CD4-positive, alpha-beta T cell treated with Interferon alpha-2 for 1 hour (primary cell): ENCODE measurements at regions not wholly inside any gene's neighbourhood (a gene's known extent, or its start where the extent isn't known, plus 50 kb on each side); places are given as distances from the start of the nearest gene placed in this dataset.

Source experiments
- DNase-seq, 2 donors: peaks; one replicate each; pipeline ENCODE4 v3.0.0-alpha.2; 2020 to 2022

DNA sequence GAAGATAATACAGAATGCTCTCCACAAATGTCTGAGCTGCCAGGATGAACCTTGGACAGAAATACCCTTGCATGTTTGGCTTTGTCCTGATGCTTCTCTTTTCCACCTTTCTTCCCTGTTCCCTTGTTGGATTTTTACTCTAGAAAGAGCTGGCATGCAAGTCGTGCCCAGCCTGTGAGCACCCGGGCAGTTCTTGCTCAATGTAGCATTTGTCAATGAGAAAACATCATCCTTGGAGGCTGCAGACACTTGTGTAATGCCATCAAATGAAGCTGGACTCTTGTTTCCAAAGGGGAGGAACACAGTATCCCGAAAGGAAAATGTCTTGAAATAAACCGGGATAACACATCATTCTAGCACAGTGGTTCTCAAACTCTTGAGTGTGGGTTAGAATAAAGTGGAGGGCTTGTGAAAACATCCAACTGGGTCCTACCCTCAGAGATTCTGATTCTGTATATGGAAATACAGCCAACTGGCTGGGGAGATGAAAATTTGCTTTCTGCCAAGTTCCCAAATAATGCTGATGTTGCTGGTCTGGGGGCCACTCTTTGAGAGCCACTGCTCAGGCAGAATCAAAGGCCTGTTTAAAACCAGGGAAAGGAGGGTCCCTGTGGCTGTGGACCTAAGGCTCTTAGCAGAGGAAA, 237.2 kb downstream of the SPATA18 start:
- DNase-seq: no peak

DNA sequence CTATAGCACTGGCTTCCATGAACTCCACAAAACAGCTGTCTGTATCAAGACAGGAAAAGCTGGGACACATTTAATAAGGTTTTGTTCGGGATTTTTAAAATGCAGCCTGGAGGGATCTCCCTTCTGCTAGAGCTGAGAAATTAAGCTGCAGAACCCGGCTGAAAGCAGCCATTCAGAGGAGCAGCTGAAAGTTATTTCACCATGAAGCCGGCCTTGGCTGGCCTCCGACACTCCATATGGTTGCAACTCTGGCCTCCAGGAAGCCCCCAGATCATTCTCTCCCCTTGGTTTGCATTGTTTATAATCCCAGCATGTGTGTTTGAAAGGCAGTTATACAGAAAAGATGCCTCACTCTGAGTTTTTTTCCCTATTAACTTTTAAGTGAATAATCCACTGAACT, 239.4 kb downstream of the SPATA18 start:
- DNase-seq: no peak

DNA sequence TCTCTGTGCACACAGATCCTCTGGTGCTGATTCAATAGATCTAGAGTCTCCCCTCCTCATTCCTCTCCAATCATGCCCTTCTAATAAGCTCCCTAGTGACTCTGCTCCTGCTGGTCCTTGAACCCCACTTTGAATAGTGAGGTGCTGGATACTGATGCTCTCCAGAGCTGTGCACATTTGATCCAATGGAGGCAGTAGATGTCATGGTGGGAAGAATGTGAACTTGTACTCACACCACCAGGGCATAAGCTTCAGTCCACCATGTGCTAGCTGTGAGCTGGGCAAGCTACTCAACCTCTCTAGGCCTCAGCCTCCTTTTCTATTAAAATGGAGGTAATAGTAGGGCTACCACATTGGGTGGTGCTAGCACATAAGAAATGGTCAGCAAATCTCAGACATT, 241.1 kb downstream of the SPATA18 start:
- no peak for DNase-seq

DNA sequence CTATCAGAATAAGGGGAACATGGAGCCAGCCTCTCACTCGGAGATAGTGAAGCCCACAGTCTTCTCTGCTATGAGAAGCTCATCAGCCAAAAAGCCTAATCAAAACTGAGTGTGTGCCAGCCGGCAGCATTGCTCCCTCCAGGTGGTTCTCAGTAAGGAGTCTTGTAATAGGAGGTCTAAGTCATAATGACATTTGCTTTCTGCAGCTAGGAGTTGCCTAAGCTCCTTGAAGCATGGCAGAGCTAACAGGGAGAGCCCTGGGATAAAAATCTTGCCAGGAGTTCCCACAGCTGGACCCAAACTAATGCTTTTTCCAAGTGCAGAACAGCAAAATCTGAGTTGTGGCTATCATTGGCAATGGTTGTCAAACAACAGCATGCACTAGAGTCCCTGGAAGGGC, 245.2 kb downstream of the SPATA18 start:
- DNase-seq: no peak

DNA sequence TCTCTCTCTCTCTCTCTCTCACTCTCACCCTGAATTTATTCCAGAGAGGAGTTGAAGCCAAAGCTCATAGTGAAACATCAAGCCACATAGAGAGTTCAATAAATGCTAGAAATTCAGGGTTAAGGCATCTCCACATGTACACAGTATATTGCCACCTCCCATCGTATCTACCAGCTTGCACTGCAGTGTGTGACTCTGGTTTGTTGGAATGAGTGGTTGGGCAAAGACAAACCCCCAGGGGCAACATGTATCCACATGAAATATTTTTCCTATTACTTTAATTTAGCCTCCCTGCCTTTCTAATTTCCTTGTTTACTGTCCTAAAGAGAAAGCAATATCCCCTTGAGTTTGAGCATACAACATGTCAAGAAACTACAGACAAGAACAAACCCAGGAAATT, 247.3 kb downstream of the SPATA18 start:
- no peak for DNase-seq

DNA sequence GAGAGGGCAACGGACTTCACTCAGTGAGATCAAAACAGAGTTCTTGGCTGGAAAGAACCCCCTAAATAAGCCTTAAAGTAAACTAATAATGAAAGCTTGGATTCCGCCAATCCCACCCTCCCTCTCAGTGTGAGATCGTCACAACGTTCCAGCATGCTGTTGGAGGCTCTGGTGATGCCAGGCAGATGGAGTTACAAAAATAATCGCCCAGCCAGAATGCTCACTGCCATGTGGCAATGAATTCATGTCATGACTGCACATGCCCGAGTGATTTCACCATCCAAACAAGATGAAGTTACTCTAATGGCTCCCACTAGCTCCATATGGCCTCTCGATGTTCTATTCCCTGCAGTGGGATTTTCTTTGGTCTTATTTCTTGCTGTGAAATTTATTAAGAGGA, 248.0 kb downstream of the SPATA18 start:
- no peak for DNase-seq

DNA sequence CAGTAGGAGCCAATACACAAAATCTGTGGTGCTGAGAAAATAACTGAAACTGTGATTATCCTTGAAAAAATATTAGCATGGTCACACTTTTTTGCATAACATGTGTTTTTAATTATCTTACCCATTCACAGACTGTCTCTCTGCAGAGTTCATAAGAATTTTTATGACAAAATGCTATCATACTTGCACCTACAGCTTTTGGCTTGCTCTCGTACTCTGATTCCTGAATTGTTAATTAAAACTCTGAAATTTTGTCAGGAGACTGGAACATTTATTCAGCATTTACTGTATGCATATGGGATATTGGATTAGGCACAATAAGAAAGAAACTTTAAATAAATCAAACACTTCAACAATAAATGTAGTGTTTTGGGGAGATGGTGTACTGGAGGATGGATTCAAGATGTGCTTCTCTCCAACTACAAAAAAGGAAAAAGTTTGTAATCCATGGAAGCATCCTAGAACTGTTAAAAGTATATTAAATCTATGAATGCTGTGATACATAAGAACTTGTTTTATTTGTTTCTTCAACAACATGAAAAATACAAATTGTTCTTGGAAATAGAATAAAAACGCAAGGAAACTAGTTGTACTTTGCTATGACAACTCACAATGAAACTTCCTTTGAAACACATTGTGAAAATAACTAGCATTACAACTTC, 260.5 kb downstream of the SPATA18 start:
- no peak for DNase-seq

DNA sequence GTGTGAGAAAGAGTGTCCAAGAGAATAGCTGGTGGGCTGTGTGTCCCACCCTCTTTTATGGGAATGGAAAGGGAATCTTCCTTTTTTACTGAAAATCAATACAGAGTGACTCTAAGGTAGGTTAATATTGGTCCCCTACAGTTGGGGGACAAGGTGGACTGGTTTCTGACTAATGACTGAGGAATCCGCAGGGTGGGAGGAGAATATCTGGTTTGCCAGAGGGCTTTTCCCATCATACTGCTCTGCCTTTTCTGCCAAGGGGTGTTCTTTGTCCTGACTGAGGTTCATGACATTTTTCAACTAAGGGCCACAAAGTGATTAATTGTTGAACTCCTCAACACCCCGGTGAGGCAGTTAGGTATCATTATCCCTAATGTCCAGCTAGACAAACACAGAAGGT, 261.6 kb downstream of the SPATA18 start:
- no peak for DNase-seq

DNA sequence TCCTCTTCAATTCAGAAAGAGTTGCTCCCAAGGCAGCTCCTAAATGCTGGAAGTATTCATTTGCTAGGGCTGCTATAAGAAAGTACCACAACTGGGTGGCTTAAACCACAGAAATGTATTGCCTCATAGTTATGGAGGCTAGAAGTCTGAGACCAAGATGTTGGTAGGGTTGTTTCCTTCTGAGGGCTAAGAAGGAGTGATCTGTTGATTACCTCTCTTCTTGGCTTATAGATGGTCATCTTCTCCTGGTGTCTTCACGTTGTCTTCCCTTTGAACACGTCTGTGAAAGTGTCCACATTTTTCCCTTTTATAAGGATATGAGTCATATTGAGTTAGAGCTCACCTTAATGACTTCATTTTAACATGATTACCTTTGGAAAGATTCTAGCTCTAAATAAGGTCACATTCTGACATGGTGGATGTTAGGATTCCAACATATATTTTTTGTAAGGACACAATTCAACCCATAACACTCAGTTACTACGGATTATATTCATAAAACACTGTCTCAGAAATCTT, 266.3 kb downstream of the SPATA18 start:
- no peak for DNase-seq

DNA sequence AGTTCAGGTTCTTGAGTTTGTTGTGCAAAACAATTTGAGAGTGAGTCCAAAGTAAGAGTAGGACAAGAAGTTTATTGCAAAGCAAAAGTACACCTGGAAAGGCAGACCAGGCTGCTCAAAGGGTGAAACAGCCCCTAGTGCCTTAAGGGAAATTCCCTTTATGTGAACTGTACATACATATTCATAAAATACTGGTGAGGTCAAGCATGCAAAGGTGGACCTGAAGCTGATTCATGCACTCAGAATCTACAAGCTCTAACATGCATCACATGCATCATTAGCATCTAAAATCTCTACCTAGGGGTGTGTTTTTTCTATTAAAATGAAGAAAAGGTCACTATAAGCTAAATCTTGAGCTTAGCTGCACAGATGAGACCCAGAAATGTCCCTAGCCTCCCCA, 266.9 kb downstream of the SPATA18 start:
- no peak for DNase-seq

DNA sequence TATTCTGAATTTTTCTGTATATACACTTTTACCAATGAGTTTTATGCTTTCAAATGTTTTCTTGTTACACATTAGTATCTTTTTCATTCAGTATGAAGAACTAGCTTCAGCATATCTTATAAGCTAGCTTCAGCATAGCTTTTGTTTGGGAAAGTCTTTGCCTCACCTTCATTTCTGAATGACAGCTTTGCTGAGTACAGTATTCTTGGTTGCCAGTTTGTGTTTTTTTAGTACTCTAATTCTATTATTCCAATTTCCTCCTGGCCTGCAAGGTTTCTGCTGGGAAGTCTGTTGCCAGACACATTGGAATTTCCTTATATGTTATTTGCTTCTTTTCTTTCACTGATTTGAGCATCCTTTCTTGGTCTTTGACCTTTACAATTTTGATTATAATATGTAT, 278.8 kb downstream of the SPATA18 start:
- DNase-seq: no peak

DNA sequence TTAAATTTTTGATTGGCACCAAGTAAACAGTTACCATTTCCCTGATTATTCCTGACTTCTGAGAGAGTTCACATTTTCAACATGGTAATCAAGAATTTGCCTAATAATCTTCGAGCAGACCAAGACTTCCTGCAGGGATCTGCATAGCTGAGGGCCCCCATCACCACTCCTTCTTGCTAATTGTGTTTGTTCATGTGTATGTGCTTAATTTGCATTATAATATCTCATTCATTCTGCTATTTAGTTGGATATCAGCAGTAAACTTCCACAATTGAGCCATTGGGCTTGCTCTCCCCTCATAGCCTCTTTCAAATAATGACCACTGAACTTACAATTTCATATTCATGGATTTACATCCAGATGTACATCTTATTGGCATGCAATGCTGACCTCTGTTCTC, 292.5 kb downstream of the SPATA18 start:
- no peak for DNase-seq

DNA sequence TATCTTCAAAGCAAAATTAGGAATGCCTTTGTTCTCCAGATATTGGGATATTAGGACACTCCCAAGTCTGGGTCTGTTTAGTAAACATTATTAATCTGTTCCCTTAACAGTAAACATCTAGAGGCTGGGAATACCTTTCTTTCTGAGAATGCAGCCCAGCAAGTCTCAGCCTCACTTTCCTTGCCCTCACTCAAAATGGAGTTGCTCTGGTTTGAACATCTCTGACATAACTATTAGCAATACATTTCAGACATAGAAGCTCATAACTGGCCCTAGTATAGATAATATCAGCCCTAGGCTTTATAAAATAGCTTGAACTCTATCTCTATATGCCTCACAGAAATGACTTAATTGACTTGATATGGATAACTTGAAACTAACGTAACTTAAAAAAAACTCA, 299.8 kb downstream of the SPATA18 start:
- no peak for DNase-seq

DNA sequence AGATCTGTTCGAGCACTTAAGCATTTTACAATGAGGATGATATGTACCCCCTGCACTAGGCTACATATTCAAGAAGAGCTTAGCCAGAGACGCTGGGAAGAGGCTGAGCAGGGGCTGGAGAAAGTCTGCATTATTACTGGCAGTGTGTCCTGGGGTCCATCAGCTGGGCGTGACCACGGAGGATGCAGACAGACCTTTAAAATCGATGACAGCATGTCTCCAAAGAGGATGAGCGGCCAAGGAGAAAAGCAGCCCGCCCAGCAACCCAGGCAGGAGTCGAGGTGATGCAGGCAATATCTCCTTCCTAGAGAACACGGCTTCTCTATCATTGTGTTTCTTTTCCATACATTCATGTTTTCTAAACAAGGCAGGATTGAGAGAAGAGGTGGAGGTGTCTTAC, 300.7 kb downstream of the USP46 start:
- DNase-seq: no peak

DNA sequence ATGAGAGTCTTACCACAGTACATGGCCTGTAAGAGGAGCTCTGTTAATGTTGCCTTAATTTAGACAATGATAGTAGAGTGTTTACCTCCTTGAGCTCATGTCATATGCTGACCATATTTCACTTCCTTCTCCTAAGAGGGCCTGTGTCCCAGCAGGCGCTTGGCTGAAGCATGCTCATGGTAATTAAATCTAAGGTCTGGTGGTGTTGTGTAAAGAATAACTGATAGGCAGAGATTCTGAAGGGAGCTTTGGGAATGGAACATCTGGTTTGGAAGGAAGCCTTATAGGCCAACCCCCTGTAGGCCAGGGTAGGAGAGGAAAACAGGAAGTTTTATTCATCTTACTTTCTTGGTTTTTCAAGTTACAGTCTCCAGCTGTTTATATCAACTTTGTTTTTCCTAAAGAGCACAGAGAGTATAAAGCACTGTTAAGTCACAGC, 300.2 kb downstream of the USP46 start:
- no peak for DNase-seq

DNA sequence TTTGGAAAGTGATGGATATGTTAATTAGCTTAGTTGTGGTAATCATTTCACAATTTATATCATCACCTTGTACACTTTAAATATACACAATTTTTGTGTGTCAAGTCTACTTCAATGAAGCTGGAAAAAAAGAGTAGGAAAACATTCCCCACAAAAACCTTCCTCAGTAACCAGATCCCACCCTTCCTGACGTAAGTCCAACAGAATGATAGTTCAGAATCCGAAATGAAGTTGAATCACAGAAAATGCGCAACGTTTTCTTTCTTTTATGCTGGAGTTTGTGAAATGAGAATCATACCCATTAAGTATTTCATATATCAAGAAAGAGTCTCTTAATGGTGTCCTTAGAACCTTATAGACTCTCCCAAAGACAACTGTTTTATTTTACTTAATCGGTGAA, 292.9 kb downstream of the USP46 start:
- DNase-seq: no peak

DNA sequence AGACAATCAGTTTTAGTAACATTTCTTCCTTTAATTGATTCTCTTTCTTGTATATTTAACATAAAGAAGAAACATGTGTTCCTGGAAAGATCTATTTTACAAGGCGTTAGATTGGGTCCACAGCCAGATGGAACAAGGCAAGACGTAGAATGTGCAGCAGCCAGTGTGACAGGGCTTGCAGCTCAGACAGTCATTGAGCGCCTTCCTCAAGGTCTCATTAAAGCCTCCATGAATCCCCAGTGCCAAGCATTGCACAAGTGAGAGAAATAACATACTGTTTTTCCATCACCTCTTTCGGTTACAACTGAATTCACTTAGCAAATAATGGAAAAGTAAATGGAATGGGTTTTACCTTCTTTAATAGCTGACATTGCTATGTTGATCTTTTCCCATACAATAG, 292.5 kb downstream of the USP46 start:
- DNase-seq: no peak

DNA sequence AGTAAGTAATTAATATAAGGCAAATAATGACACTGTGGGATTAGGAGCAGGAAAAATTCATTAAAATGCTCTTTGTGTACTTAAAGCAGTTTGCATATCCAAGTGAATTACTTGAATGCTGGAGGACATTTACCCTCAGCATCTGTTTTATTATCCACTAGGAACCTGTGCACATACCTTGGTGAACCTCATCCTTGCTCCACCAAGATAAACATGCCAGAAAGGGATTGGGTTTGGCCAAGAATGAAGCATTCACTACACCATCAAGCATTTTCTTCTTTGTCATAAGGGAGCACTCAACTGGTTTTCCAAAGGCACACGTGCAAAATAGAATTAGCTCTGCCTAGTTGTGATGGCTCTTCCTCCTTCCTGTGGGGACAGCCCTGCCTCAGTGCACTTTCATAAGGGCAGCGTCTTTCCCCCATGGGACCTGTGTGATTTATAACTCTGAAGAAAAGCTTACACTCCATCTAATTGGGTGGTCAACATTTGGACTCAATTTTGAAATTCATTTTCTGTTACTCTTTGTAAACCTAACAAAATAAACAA, 291.7 kb downstream of the USP46 start:
- DNase-seq: no peak

DNA sequence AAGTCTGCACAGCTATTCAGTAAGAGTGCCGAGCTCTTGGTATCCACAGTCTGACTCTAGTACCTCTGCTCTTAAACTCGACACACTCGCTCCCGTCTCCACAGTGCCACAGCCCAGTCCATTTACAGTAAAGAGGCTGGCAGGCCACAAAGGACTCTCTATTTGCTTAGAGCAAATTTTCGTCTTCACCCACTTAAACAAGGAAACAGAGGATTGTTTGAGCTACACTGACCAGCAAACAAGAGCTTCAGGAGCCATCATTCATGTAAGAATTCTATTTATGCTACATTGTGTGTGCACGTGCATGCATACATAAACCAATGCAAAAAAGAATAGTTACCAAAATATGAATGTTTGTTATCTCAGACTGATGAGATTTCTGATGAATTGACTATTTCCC, 290.2 kb downstream of the USP46 start:
- DNase-seq: no peak

DNA sequence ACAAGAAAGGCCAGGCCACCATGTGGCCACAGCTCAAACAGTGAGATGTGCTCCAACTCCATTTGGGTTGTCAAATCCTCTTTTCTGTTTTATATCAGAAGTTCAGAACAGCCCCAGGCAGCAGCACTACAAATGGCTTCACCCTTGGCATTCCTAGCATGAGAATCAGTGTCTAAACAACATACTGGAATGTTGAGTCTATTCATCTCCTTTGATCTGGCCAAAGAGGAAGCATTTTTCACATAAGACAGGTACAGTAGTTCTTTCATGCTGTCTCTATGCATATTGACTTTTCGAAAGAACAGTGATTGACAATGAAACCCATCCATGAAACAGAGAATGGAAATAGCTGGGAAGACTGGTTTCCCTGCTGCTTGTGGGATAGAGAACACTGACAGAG, 289.5 kb downstream of the USP46 start:
- no peak for DNase-seq

DNA sequence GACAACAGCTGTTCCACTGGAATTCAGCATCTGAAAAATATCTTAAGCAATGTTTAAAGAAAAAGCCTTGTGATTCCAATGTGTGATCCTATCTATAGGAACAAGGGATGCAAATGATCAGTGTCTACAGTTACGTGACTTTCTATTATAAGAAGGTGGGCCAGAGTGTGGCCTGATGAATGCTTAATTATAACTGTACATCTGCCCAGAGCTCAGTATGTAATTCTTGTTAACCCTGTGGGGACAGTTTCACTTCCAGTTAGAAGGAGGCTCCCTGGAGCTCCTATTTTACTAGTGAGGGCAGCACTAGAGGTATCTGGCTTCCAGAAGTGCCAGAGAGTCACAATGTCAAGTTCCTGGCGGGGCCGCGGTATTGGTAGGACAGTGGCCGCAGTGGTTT, 288.5 kb downstream of the USP46 start:
- DNase-seq: no peak

DNA sequence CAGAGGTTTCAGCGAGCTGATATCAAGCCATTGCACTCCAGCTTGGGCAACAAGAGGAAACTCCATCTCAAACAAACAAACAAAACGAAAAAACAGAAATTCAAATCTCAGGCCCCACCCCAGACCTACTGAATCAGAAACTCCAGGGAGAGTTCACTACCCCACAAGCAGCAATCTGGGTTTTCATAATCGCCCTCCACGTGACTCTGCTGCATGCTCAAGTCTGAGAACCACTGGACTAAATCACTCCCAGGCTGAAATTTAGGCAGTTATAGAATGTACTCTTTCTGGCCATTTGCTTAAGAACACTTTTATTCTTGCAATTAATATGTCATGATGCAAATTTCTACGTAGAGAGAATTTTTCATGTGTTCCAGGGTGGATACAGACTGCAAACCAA, 287.3 kb downstream of the USP46 start:
- DNase-seq: no peak

DNA sequence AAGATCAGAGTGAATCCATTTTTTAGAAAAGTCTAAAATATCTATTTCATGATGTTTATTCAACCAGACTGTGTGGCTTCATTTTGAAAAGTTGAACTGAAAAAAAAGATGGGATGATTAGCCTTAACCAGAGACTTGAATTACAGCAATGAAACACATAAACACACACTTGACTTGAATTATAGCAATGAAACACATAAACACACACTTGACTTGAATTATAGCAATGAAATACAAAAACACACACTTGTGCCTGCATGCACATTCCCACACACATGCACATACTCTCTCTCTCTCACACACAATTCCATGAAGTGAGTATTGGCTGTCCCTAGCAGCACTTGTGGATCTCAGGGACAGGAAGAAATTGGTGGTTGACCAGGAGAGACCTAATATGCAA, 286.8 kb downstream of the USP46 start:
- no peak for DNase-seq

DNA sequence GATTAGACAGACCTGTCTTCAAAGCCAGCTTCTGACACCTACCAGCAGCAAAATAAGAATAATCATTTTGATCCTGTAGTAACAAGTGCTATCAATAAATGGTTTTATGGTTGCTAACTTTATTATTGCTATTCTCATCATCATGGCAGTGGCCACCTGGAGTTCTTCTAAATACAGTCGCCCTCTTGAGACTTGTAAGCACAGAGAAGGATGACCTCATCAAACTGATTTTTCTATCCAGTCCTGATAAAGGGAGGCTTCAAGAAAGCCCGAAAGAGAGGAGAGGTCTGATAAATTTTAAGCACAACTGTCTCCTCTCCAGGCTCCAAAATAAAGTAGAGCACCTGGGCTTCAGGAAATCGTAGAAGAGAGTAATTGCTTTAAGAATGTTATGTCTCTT, 286.4 kb downstream of the USP46 start:
- DNase-seq: no peak

DNA sequence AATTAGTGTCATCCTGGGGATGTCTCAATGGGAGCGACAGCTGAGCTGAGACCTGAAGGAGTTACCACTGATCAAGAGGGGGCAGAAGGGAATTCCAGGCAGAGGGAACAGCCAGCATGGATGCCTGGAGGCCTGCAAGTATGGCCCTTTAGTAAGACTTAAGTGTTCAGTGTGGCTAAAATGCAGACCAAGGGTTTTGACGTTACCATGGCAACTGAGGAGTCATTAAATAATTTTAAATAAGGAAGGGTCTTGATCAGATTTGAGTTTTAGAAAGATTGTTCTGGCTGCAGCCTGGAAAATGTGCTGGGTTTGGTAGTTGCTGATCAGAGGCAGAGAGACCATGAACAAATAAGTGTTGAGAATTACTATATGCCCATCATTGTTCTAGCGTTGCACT, 285.5 kb downstream of the USP46 start:
- no peak for DNase-seq
